ENCODE measurements at regions not wholly inside any gene's neighbourhood (a gene's known extent, or its start where the extent isn't known, plus 50 kb on each side); places are given as distances from the start of the nearest gene placed in this dataset.

- Histone ChIP-seq H3K4me3 (ENCODE audit: low read length) (no peak overlapping the region), H3K4me1 (ENCODE audit: control insufficient read depth, insufficient read depth, low read length) (no peaks in the 10 kb centered on the region), H3K27ac (ENCODE audit: low read length) (no peak overlapping the region), H3K27me3 (ENCODE audit: control insufficient read depth, insufficient read depth, low read length) (no peaks in the 10 kb centered on the region), H3K36me3 (ENCODE audit: control insufficient read depth, insufficient read depth, low read length) (no peaks in the 10 kb centered on the region), H3K9me3 (ENCODE audit: control insufficient read depth, low read depth, low read length) (no peaks in the 10 kb centered on the region)
- no peak for DNase-seq
- WGBS (ENCODE audit: insufficient coverage, low lambda C conversion rate): 92% methylated on average over 2 of the region's 2 CpGs
Observed at GRCh38 chr13:31956980-31957644, 74.5 kb upstream of the FRY start.

- no CpG with 5 or more reads among the region's 2 CpGs for WGBS (ENCODE audit: insufficient coverage, low lambda C conversion rate)
Observed at GRCh38 chr13:31957772-31958171, 73.8 kb upstream of the FRY start.

GRCh38 chr13:31962731-31963370 lies 68.7 kb upstream of the FRY start:
- 57% methylated on average over 1 of the region's 3 CpGs for WGBS (ENCODE audit: insufficient coverage, low lambda C conversion rate)
- no peaks in the 10 kb centered on the region for H3K36me3 ChIP-seq (ENCODE audit: control insufficient read depth, insufficient read depth, low read length)
- H3K4me3 ChIP-seq (ENCODE audit: low read length): no peak overlapping the region
- DNase-seq: no peak
- no peak overlapping the region for H3K27ac ChIP-seq (ENCODE audit: low read length)
- no peaks in the 10 kb centered on the region for H3K9me3 ChIP-seq (ENCODE audit: control insufficient read depth, low read depth, low read length)
- H3K4me1 ChIP-seq (ENCODE audit: control insufficient read depth, insufficient read depth, low read length): peaks cover 5% of the 10 kb centered on the region
- H3K27me3 ChIP-seq (ENCODE audit: control insufficient read depth, insufficient read depth, low read length): no peaks in the 10 kb centered on the region

More at GRCh38 chr13:31957772-31958171, 73.8 kb upstream of the FRY start:
- H3K4me3 ChIP-seq (ENCODE audit: low read length): no peak overlapping the region
- no peaks in the 10 kb centered on the region for H3K27me3 ChIP-seq (ENCODE audit: control insufficient read depth, insufficient read depth, low read length)
- DNase-seq: no peak
- H3K36me3 ChIP-seq (ENCODE audit: control insufficient read depth, insufficient read depth, low read length): no peaks in the 10 kb centered on the region
- H3K9me3 ChIP-seq (ENCODE audit: control insufficient read depth, low read depth, low read length): no peaks in the 10 kb centered on the region
- H3K27ac ChIP-seq (ENCODE audit: low read length): no peak overlapping the region
- no peaks in the 10 kb centered on the region for H3K4me1 ChIP-seq (ENCODE audit: control insufficient read depth, insufficient read depth, low read length)

- WGBS (ENCODE audit: insufficient coverage, low lambda C conversion rate): 88% methylated on average over 1 of the region's 1 CpG
- H3K4me3 ChIP-seq (ENCODE audit: low read length): no peak overlapping the region
- peaks cover 5% of the 10 kb centered on the region for H3K4me1 ChIP-seq (ENCODE audit: control insufficient read depth, insufficient read depth, low read length)
- no peaks in the 10 kb centered on the region for H3K9me3 ChIP-seq (ENCODE audit: control insufficient read depth, low read depth, low read length)
- no peaks in the 10 kb centered on the region for H3K36me3 ChIP-seq (ENCODE audit: control insufficient read depth, insufficient read depth, low read length)
- no peak for DNase-seq
- H3K27me3 ChIP-seq (ENCODE audit: control insufficient read depth, insufficient read depth, low read length): no peaks in the 10 kb centered on the region
- no peak overlapping the region for H3K27ac ChIP-seq (ENCODE audit: low read length)
Observed at GRCh38 chr13:31963631-31964030, 67.9 kb upstream of the FRY start.

- H3K27me3 ChIP-seq (ENCODE audit: control insufficient read depth, insufficient read depth, low read length): no peaks in the 10 kb centered on the region
- no peak overlapping the region for H3K4me3 ChIP-seq (ENCODE audit: low read length)
- no CpG with 5 or more reads among the region's 2 CpGs for WGBS (ENCODE audit: insufficient coverage, low lambda C conversion rate)
- no peak overlapping the region for H3K27ac ChIP-seq (ENCODE audit: low read length)
- no peak for DNase-seq
- peaks cover 5% of the 10 kb centered on the region for H3K4me1 ChIP-seq (ENCODE audit: control insufficient read depth, insufficient read depth, low read length)
- no peaks in the 10 kb centered on the region for H3K9me3 ChIP-seq (ENCODE audit: control insufficient read depth, low read depth, low read length)
- no peaks in the 10 kb centered on the region for H3K36me3 ChIP-seq (ENCODE audit: control insufficient read depth, insufficient read depth, low read length)
Observed at GRCh38 chr13:31964168-31964567, 67.4 kb upstream of the FRY start.

- no peaks in the 10 kb centered on the region for H3K9me3 ChIP-seq (ENCODE audit: control insufficient read depth, low read depth, low read length)
- DNase-seq: peak; percentile 30 to 70
- H3K4me3 ChIP-seq (ENCODE audit: low read length): no peak overlapping the region
- H3K36me3 ChIP-seq (ENCODE audit: control insufficient read depth, insufficient read depth, low read length): no peaks in the 10 kb centered on the region
- no peaks in the 10 kb centered on the region for H3K27me3 ChIP-seq (ENCODE audit: control insufficient read depth, insufficient read depth, low read length)
- H3K4me1 ChIP-seq (ENCODE audit: control insufficient read depth, insufficient read depth, low read length): peaks cover 5% of the 10 kb centered on the region
- H3K27ac ChIP-seq (ENCODE audit: low read length): no peak overlapping the region
- WGBS (ENCODE audit: insufficient coverage, low lambda C conversion rate): 14% methylated on average over 1 of the region's 3 CpGs
Observed at GRCh38 chr13:31965361-31966066, 66.1 kb upstream of the FRY start.

- Histone ChIP-seq H3K27me3 (ENCODE audit: control insufficient read depth, insufficient read depth, low read length) (no peaks in the 10 kb centered on the region), H3K27ac (ENCODE audit: low read length) (no peak overlapping the region), H3K36me3 (ENCODE audit: control insufficient read depth, insufficient read depth, low read length) (no peaks in the 10 kb centered on the region), H3K9me3 (ENCODE audit: control insufficient read depth, low read depth, low read length) (no peaks in the 10 kb centered on the region), H3K4me3 (ENCODE audit: low read length) (no peak overlapping the region), H3K4me1 (ENCODE audit: control insufficient read depth, insufficient read depth, low read length) (peaks cover 5% of the 10 kb centered on the region)
- 88% methylated on average over 1 of the region's 1 CpG for WGBS (ENCODE audit: insufficient coverage, low lambda C conversion rate)
- no peak for DNase-seq
Observed at GRCh38 chr13:31967155-31967554, 64.4 kb upstream of the FRY start.

GRCh38 chr13:31968473-31968872 lies 63.1 kb upstream of the FRY start:
- DNase-seq: peak; percentile 16 to 63
- no CpG with 5 or more reads among the region's 3 CpGs for whole genome bisulfite sequencing (ENCODE audit: insufficient coverage, low lambda C conversion rate)
- H3K4me1 ChIP-seq (ENCODE audit: control insufficient read depth, insufficient read depth, low read length): peaks cover 5% of the 10 kb centered on the region
- no peaks in the 10 kb centered on the region for H3K36me3 ChIP-seq (ENCODE audit: control insufficient read depth, insufficient read depth, low read length)
- H3K27ac ChIP-seq (ENCODE audit: low read length): no peak overlapping the region
- no peak overlapping the region for H3K4me3 ChIP-seq (ENCODE audit: low read length)
- H3K27me3 ChIP-seq (ENCODE audit: control insufficient read depth, insufficient read depth, low read length): no peaks in the 10 kb centered on the region
- no peaks in the 10 kb centered on the region for H3K9me3 ChIP-seq (ENCODE audit: control insufficient read depth, low read depth, low read length)

GRCh38 chr13:31970231-31970930 lies 61.2 kb upstream of the FRY start:
- no peak overlapping the region for H3K4me3 ChIP-seq (ENCODE audit: low read length)
- peaks cover 5% of the 10 kb centered on the region for H3K4me1 ChIP-seq (ENCODE audit: control insufficient read depth, insufficient read depth, low read length)
- H3K27me3 ChIP-seq (ENCODE audit: control insufficient read depth, insufficient read depth, low read length): no peaks in the 10 kb centered on the region
- WGBS (ENCODE audit: insufficient coverage, low lambda C conversion rate): no CpG with 5 or more reads among the region's 3 CpGs
- DNase-seq: no peak
- H3K9me3 ChIP-seq (ENCODE audit: control insufficient read depth, low read depth, low read length): no peaks in the 10 kb centered on the region
- H3K36me3 ChIP-seq (ENCODE audit: control insufficient read depth, insufficient read depth, low read length): no peaks in the 10 kb centered on the region
- H3K27ac ChIP-seq (ENCODE audit: low read length): no peak overlapping the region

GRCh38 chr13:31972453-31972852 lies 59.1 kb upstream of the FRY start:
- no peak for DNase-seq
- Histone ChIP-seq H3K27me3 (ENCODE audit: control insufficient read depth, insufficient read depth, low read length) (no peaks in the 10 kb centered on the region), H3K4me1 (ENCODE audit: control insufficient read depth, insufficient read depth, low read length) (no peaks in the 10 kb centered on the region), H3K27ac (ENCODE audit: low read length) (no peak overlapping the region), H3K9me3 (ENCODE audit: control insufficient read depth, low read depth, low read length) (no peaks in the 10 kb centered on the region), H3K36me3 (ENCODE audit: control insufficient read depth, insufficient read depth, low read length) (no peaks in the 10 kb centered on the region), H3K4me3 (ENCODE audit: low read length) (no peak overlapping the region)
- 80% methylated on average over 1 of the region's 2 CpGs for WGBS (ENCODE audit: insufficient coverage, low lambda C conversion rate)
